ENCODE measurements at regions not wholly inside any gene's neighbourhood (a gene's known extent, or its start where the extent isn't known, plus 50 kb on each side); places are given as distances from the start of the nearest gene placed in this dataset.
"Not testable (repeated sequence)": the region's sequence is repeated elsewhere in the genome, so short reads cannot be mapped to it uniquely, and the experiment has no call there.

DNA sequence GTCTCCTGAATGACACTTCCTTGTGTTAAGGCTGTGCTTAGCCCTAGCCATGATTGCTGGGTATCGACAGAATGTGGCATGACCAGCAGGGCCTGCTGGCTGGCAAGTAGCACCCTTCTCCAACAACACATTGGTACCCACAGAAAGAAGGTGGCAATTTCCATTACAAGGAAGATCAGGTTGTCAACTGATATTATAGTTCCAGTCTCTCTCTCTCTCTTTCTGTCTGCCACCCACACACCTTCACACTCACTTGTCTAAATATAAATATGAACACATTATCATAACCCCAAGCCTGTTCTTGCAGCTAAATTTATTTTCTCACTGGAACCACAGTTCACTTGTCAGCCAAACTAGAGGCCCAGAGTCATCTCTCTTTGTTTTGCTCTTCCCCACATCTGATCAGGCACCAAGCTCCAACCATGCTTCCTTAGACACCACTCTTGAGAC is 408.1 kb upstream of the PIK3R1 start:
- ATAC-seq, result peak; percentile 24
- no peak overlapping the region for H3K4me3 ChIP-seq (ENCODE audit: low read length)
- H3K27me3 ChIP-seq (ENCODE audit: control insufficient read depth in 2 of 2, insufficient read depth in 2 of 2, low read length in 2 of 2), result no peaks in the 10 kb centered on the region
- intact Hi-C loops (cut with micrococcal nuclease), result no loop called here
- CTCF ChIA-PET, result no interaction called here
- H3K27me3 Mint-ChIP-seq, result peaks cover 0 to 5% (median 3%) of the 10 kb centered on the region in 5 donors
- H3K36me3 Mint-ChIP-seq, result no peaks in the 10 kb centered on the region
- H3K36me3 ChIP-seq (ENCODE audit: control insufficient read depth in 2 of 3, insufficient read depth in 3 of 3, low read length in 3 of 3), result no peaks in the 10 kb centered on the region
- DNase-seq, result no peak
- H3K4me3 Mint-ChIP-seq, result no peak overlapping the region
- no peaks in the 10 kb centered on the region for H3K4me1 ChIP-seq (ENCODE audit: control insufficient read depth in 2 of 2, insufficient read depth in 2 of 2, low read length in 2 of 2)
- H3K9me3 Mint-ChIP-seq, result peaks cover 0 to 3% (median 0%) of the 10 kb centered on the region in 11 donors
- H3K4me1 Mint-ChIP-seq, result peaks cover 0 to 5% (median 0%) of the 10 kb centered on the region in 7 donors
- POLR2A ChIA-PET, result no interaction called here
- H3K27ac ChIP-seq (ENCODE audit: low read depth, low read length), result no peak overlapping the region
- H3K9me3 ChIP-seq (ENCODE audit: control insufficient read depth in 2 of 3, low read length in 3 of 3), result no peaks in the 10 kb centered on the region
- peak overlapping the region in 1 of 9 donors; percentile 5 for H3K27ac Mint-ChIP-seq

DNA sequence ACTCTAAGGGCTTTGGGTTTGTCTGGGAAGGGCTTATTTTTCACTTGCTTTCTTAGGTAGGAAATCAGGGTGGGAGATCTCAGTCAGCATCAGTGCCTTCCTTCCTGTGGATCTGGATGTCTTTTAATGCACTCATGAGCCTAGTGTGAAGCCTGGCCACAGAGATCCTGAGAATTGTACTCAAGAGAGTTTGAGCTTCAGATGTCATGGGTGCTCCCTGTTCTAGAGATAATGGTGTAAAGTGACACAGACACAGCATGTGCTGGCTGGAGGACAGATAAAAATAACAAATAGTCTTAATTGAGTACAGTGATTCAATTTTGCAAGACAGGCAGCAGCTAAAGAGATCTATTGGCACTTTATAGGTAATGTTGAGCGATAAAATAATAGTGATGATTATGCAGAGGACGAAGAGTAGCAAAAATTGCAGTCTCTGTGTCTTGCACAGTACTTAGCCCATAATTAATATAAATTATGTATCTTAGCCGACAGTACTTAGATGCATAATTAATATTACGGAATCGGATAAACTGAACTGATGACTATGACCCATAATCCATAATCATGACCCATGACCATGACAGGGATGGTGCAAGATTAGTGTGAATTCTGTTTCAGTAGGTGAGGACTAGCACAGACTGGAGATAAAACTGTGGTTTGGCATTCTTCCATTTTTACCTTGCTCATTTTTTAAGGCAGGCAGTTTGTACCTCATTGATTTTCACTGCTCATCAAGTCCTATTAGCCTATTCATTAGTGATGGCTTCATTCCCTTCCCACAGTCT is 408.7 kb upstream of the PIK3R1 start:
- no peak for DNase-seq
- Mint-ChIP-seq H3K27ac (no peak overlapping the region), H3K9me3 (no peaks in the 10 kb centered on the region), H3K4me3 (no peak overlapping the region), H3K27me3 (peaks cover 0 to 3% (median 0%) of the 10 kb centered on the region in 5 donors), H3K36me3 (no peaks in the 10 kb centered on the region), H3K4me1 (peaks cover 0 to 5% (median 0%) of the 10 kb centered on the region in 7 donors)
- H3K27me3 ChIP-seq (ENCODE audit: control insufficient read depth in 2 of 2, insufficient read depth in 2 of 2, low read length in 2 of 2), result no peaks in the 10 kb centered on the region
- intact Hi-C loops (cut with micrococcal nuclease), result no loop called here
- no peak overlapping the region for H3K4me3 ChIP-seq (ENCODE audit: low read length)
- no peak for ATAC-seq
- no peaks in the 10 kb centered on the region for H3K36me3 ChIP-seq (ENCODE audit: control insufficient read depth in 2 of 3, insufficient read depth in 3 of 3, low read length in 3 of 3)
- no peaks in the 10 kb centered on the region for H3K4me1 ChIP-seq (ENCODE audit: control insufficient read depth in 2 of 2, insufficient read depth in 2 of 2, low read length in 2 of 2)
- CTCF ChIA-PET, result no interaction called here
- POLR2A ChIA-PET, result no interaction called here
- H3K9me3 ChIP-seq (ENCODE audit: control insufficient read depth in 2 of 3, low read length in 3 of 3), result no peaks in the 10 kb centered on the region
- no peak overlapping the region for H3K27ac ChIP-seq (ENCODE audit: low read depth, low read length)

DNA sequence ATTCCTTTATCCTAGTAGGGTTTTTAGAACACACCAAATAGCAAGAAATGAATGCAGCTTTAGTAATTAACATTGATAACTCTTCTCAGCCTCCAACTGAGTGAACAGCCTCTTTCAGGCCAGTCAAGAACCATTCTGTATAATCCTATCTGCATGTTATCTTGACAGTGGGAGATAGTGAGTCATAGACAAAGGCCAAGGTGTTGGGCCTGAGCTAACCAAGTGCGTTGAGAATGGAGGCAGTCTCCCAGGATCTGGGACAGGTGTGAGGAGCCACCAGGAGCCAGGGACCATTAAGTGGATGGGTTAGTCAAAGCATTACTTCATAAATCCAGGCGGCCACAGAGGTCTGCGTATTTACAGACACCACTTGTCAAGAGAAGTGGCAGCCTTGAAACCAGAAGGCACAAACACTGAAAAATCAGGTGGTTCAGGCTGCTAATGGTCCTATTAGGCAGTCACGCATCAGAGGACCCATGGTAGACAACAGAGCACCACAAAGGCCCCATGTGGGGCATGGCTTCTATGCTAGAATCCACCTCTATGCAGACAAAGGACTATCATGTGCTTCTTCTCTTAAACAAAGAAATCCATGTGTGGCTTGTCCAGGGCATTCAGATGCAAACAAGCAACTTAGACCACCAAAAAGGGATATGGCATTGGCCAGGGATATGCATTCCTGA is 409.7 kb upstream of the PIK3R1 start:
- Mint-ChIP-seq H3K4me3 (no peak overlapping the region), H3K9me3 (no peaks in the 10 kb centered on the region), H3K27ac (no peak overlapping the region), H3K27me3 (no peaks in the 10 kb centered on the region), H3K4me1 (peaks cover 0 to 5% (median 0%) of the 10 kb centered on the region in 7 donors), H3K36me3 (no peaks in the 10 kb centered on the region)
- DNase-seq, result no peak
- Histone ChIP-seq H3K36me3 (ENCODE audit: control insufficient read depth in 2 of 3, insufficient read depth in 3 of 3, low read length in 3 of 3) (no peaks in the 10 kb centered on the region), H3K27ac (ENCODE audit: low read depth, low read length) (no peak overlapping the region), H3K4me1 (ENCODE audit: control insufficient read depth in 2 of 2, insufficient read depth in 2 of 2, low read length in 2 of 2) (no peaks in the 10 kb centered on the region), H3K9me3 (ENCODE audit: control insufficient read depth in 2 of 3, low read length in 3 of 3) (no peaks in the 10 kb centered on the region), H3K27me3 (ENCODE audit: control insufficient read depth in 2 of 2, insufficient read depth in 2 of 2, low read length in 2 of 2) (no peaks in the 10 kb centered on the region), H3K4me3 (ENCODE audit: low read length) (no peak overlapping the region)
- POLR2A ChIA-PET, result no interaction called here
- CTCF ChIA-PET, result no interaction called here
- intact Hi-C loops (cut with micrococcal nuclease), result no loop called here
- no peak for ATAC-seq

DNA sequence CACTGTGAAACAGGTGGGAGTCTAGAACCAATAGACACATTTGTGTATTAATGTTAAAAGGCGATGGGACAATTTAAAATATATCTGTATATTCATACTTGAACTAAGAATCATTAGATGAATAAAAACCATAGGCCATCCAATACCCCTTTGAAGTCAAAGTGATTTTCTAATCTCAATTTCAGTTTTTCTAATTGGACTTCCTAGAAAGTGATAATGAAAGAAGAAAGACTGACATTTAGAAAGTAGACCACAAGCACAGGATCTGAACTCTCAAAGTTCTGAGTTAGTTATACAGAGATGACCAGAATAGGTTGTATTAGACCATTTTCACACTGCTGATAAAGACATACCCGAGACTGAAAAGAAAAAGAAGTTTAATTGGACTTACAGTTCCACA is 412.8 kb upstream of the PIK3R1 start:
- Mint-ChIP-seq H3K36me3 (peaks cover 0 to 4% (median 0%) of the 10 kb centered on the region in 5 donors), H3K9me3 (peaks cover 0 to 13% (median 6%) of the 10 kb centered on the region in 11 donors), H3K27ac (no peak overlapping the region), H3K4me1 (peaks cover 0 to 3% (median 0%) of the 10 kb centered on the region in 7 donors), H3K4me3 (no peak overlapping the region), H3K27me3 (peaks cover 0 to 16% (median 2%) of the 10 kb centered on the region in 5 donors)
- POLR2A ChIA-PET, result no interaction called here
- CTCF ChIA-PET, result no interaction called here
- Histone ChIP-seq H3K27me3 (ENCODE audit: control insufficient read depth in 2 of 2, insufficient read depth in 2 of 2, low read length in 2 of 2) (no peaks in the 10 kb centered on the region), H3K9me3 (ENCODE audit: control insufficient read depth in 2 of 3, low read length in 3 of 3) (no peaks in the 10 kb centered on the region), H3K36me3 (ENCODE audit: control insufficient read depth in 2 of 3, insufficient read depth in 3 of 3, low read length in 3 of 3) (no peaks in the 10 kb centered on the region), H3K4me1 (ENCODE audit: control insufficient read depth in 2 of 2, insufficient read depth in 2 of 2, low read length in 2 of 2) (no peaks in the 10 kb centered on the region), H3K27ac (ENCODE audit: low read depth, low read length) (no peak overlapping the region), H3K4me3 (ENCODE audit: low read length) (no peak overlapping the region)
- no peak for ATAC-seq
- DNase-seq, result no peak
- intact Hi-C loops (cut with micrococcal nuclease), result no loop called here

DNA sequence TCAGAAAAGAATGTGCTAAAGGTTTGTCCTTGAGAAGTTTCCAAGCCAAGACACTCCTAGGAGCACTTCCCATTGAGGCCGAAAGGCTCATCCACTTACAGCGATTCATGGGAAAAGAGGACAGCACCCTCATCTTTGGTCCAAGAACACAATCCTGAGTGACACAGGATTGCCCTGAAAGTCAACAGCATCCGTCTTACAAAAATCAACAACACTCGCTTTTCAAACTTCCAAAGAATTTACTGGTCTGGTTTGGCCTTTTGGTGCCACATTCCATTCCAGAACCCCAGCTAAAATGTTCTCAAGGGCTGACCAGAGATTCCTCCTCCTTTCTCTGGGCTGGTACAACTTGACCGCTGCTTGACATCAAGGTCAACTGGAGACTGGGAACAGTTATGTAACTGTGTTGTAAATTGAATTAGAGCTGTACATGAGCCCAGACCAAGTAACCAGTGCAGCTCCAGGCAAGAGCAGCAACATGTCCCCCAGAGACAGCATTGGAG is 415.8 kb upstream of the PIK3R1 start:
- Histone ChIP-seq H3K4me1 (ENCODE audit: control insufficient read depth in 2 of 2, insufficient read depth in 2 of 2, low read length in 2 of 2) (no peaks in the 10 kb centered on the region), H3K27ac (ENCODE audit: low read depth, low read length) (no peak overlapping the region), H3K27me3 (ENCODE audit: control insufficient read depth in 2 of 2, insufficient read depth in 2 of 2, low read length in 2 of 2) (no peaks in the 10 kb centered on the region), H3K9me3 (ENCODE audit: control insufficient read depth in 2 of 3, low read length in 3 of 3) (no peaks in the 10 kb centered on the region), H3K36me3 (ENCODE audit: control insufficient read depth in 2 of 3, insufficient read depth in 3 of 3, low read length in 3 of 3) (no peaks in the 10 kb centered on the region), H3K4me3 (ENCODE audit: low read length) (no peak overlapping the region)
- Mint-ChIP-seq H3K27ac (no peak overlapping the region), H3K9me3 (peaks cover 0 to 13% (median 6%) of the 10 kb centered on the region in 11 donors), H3K27me3 (peaks cover 0 to 16% (median 2%) of the 10 kb centered on the region in 5 donors), H3K4me1 (peaks cover 0 to 2% (median 0%) of the 10 kb centered on the region in 7 donors), H3K36me3 (peaks cover 0 to 4% (median 0%) of the 10 kb centered on the region in 5 donors), H3K4me3 (no peak overlapping the region)
- ChIA-PET CTCF (no interaction called here), POLR2A (no interaction called here)
- DNase-seq (no peak), ATAC-seq (no peak)
- intact Hi-C loops (cut with micrococcal nuclease), result no loop called here

DNA sequence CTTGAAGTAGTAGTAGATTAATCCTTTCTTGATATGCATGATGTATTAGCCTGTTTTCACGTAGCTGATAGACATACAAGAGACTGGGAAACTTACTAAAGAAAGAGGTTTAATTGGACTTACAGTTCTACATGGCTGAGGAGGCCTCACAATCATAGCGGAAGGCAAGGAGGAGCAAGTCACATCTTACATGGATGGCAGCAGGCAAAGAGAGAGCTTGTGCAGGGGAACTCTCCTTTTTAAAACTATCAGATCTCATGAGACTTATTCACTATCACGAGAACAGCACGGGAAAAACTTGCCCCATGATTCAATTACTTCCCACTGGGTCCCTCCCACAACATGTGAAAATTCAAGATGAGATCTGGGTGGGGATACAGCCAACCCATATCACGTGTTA is 417.1 kb upstream of the PIK3R1 start:
- H3K36me3 Mint-ChIP-seq; H3K9me3 ChIP-seq (ENCODE audit: control insufficient read depth in 2 of 3, low read length in 3 of 3); H3K4me1 Mint-ChIP-seq; DNase-seq; ATAC-seq; H3K27me3 ChIP-seq (ENCODE audit: control insufficient read depth in 2 of 2, insufficient read depth in 2 of 2, low read length in 2 of 2); H3K27ac Mint-ChIP-seq; intact Hi-C loops (cut with micrococcal nuclease); H3K36me3 ChIP-seq (ENCODE audit: control insufficient read depth in 2 of 3, insufficient read depth in 3 of 3, low read length in 3 of 3); H3K4me3 ChIP-seq (ENCODE audit: low read length); POLR2A ChIA-PET; H3K4me3 Mint-ChIP-seq; CTCF ChIA-PET; H3K27ac ChIP-seq (ENCODE audit: low read depth, low read length); H3K4me1 ChIP-seq (ENCODE audit: control insufficient read depth in 2 of 2, insufficient read depth in 2 of 2, low read length in 2 of 2): not testable (repeated sequence)
- Mint-ChIP-seq H3K9me3 (peaks cover 0 to 13% (median 6%) of the 10 kb centered on the region in 11 donors), H3K27me3 (peaks cover 0 to 16% (median 2%) of the 10 kb centered on the region in 5 donors)
